HG02981 (cell line): ENCODE measurements at regions not wholly inside any gene's neighbourhood (a gene's known extent, or its start where the extent isn't known, plus 50 kb on each side); places are given as distances from the start of the nearest gene placed in this dataset.
"Not testable (repeated sequence)": the region's sequence is repeated elsewhere in the genome, so short reads cannot be mapped to it uniquely, and the experiment has no call there.

Experiments used
- ATAC-seq: cut with Tn5 transposase; IDR thresholded peaks from one replicate; pipeline ENCODE4 v1.9.1; 2021; ENCODE audit warnings: mild to moderate bottlenecking, moderate library complexity; ENCODE audit not compliant: unreplicated experiment

GRCh38 chr6:67916399-67916798, 718.7 kb upstream of the ADGRB3 start:
- ATAC-seq, result no peak

GRCh38 chr6:67914419-67914818, 720.7 kb upstream of the ADGRB3 start:
- no peak for ATAC-seq

- no peak for ATAC-seq
Measured at GRCh38 chr6:67909354-67909753, 725.7 kb upstream of the ADGRB3 start.

GRCh38 chr6:67908379-67908778, 726.7 kb upstream of the ADGRB3 start:
- ATAC-seq, result no peak

- ATAC-seq, result not testable (repeated sequence)
Measured at GRCh38 chr6:67904735-67905134, 730.3 kb upstream of the ADGRB3 start.

- no peak for ATAC-seq
Measured at GRCh38 chr6:67898875-67899274, 736.2 kb upstream of the ADGRB3 start.

- no peak for ATAC-seq
Measured at GRCh38 chr6:67897998-67898607, 737.0 kb upstream of the ADGRB3 start.

GRCh38 chr6:67896476-67896875, 738.6 kb upstream of the ADGRB3 start:
- ATAC-seq, result no peak

GRCh38 chr6:67889682-67889995, 745.4 kb upstream of the ADGRB3 start:
- no peak for ATAC-seq

- no peak for ATAC-seq
Measured at GRCh38 chr6:67888886-67889681, 746.0 kb upstream of the ADGRB3 start.

- no peak for ATAC-seq
Measured at GRCh38 chr6:67888546-67888885, 746.6 kb upstream of the ADGRB3 start.

GRCh38 chr6:67887747-67888545, 747.1 kb upstream of the ADGRB3 start:
- ATAC-seq, result no peak

GRCh38 chr6:67887419-67887746, 747.7 kb upstream of the ADGRB3 start:
- ATAC-seq, result no peak

- no peak for ATAC-seq
Measured at GRCh38 chr6:67886840-67887292, 748.2 kb upstream of the ADGRB3 start.

- no peak for ATAC-seq
Measured at GRCh38 chr6:67886036-67886707, 748.9 kb upstream of the ADGRB3 start.

- no peak for ATAC-seq
Measured at GRCh38 chr6:67885081-67886033, 749.7 kb upstream of the ADGRB3 start.

GRCh38 chr6:67884442-67884841, 750.6 kb upstream of the ADGRB3 start:
- ATAC-seq, result no peak

- ATAC-seq, result no peak
Measured at GRCh38 chr6:67883500-67884366, 751.3 kb upstream of the ADGRB3 start.
